GM19035 (cell line): ENCODE measurements at regions not wholly inside any gene's neighbourhood (a gene's known extent, or its start where the extent isn't known, plus 50 kb on each side); places are given as distances from the start of the nearest gene placed in this dataset.
"Not testable (repeated sequence)": the region's sequence is repeated elsewhere in the genome, so short reads cannot be mapped to it uniquely, and the experiment has no call there.

Source experiments
- ATAC-seq: cut with Tn5 transposase; IDR thresholded peaks from one replicate; pipeline ENCODE4 v1.9.1; 2021; ENCODE audit not compliant: unreplicated experiment

DNA sequence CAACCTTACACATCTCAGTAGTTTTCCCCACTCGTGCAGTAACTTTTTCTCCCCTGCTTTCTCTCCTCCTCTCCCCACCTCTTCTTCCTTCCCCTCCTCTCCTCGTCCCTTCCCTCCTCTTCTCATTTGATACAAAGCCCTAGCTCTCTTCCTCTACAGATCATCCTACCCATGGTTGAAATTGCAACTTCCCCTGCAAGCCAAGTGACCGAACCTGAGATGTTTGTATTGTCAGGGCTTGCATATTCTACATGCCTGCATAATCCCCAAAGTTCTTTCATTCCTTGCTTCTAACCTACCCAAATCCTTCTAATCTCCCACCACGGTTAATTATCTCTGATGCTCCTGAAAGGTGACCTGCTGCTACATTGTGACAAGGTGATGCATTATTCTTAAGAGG is 408.6 kb upstream of the AMELY start:
- ATAC-seq: not testable (repeated sequence)

DNA sequence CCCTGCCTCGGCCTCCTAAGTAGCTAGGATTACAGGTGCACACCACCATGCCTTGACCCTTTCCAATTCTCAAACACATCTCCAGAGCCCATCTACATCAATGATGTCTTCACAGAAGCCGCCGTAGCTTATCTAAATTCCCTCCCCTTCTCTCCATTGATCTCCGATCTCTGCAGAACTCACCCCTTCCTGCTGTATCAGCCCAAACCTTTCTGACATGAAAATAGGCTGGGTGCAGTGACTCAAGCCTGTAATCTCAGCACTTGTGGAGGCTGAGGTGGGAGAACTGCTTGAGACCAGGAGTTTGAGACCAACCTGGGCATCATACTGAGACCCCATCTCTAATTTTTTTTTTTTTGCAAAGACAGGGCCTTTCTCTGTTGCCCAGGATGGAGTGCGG is 406.6 kb upstream of the AMELY start:
- no peak for ATAC-seq

DNA sequence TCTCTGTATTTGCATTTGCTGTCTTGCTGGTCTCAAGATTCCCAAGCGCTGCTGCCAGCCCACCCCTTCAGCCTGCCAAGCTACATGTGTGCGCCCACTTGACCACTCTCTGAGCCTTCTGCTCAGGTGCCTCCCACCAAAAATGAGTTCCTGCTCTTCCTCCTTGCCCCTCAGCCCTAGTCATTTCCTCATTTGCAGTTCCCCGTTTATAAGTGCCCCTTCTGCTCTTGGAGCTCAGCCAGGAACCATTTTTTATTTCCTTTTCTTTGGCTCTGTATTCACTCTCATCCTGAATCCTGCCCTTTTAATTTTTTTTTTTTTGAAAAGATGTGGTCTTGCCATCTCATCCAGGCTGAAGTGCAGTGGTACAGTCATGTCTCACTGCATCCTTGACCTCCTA is 406.0 kb upstream of the AMELY start:
- no peak for ATAC-seq

DNA sequence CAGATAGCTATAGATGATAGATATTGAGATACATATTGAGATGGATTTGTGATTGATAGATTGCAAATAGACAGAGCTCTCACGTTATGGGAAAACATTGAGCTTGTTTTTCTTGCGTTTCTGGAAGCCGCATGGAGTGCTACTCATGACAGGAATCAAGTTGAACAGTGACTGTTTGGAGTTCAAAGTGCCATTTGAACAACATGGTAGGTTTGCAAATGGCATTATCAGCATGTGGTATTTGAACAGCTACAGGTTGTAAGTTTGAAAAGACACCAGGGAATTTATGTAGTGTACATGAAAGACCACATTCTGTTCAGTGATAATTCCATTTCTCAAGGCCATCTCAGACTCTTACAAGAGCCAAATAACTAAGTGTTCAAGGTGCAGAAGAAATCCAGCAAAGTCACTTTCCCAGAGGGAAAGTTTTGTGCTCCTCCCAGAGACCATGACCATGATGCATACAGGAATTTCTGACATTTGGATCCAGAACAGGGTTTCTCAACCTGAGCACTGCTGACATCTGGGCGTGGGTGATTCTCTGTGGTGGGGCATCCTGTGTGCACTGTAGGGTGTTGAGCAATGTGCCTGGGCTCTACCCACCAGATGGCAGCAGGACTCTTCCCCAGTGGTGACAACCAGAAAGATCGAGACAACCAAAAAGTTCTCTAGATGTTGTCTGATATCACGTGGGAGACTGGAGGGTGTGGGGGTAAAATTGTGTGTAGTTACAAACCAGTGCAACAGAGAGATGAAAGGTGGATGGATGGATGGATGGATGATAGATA is 399.1 kb upstream of the AMELY start:
- no peak for ATAC-seq

DNA sequence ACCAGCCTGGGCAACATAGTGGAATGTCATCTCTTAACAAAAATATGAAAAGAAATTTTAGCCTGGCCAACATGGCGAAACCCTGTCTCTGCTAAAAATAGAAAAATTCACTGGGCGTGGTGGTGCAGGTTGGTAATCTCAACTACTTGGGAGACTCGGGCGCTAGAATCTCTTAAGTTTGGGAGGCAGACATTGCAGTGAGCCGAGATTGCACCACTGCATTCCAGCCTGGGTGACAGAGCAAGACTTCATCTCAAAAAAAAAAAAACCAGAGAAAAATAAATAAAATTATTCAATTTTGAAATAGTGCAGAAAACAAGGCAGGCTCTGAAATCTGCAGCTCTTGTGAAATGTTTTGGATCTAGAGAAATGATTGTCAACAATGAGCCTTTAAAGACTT is 397.3 kb upstream of the AMELY start:
- no peak for ATAC-seq

DNA sequence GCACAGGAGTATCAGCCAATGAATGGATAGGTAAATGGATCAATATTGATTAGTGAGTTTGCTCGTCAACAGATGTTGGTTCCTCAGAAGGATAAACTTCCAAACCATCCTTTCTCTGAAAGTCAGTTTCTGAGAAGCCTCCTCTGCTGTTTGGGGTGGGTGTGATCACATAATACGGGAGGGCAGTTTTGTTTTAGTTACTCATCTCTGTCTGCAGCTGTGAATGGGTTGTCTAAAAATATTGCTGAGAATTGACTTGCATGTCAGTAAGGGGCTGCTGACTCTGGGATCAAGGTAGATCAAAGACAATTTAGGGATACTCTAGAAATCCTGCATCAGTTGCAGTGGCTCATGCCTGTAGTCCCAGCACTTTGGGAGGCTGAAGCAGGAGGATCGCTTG is 390.8 kb upstream of the AMELY start:
- ATAC-seq: no peak

DNA sequence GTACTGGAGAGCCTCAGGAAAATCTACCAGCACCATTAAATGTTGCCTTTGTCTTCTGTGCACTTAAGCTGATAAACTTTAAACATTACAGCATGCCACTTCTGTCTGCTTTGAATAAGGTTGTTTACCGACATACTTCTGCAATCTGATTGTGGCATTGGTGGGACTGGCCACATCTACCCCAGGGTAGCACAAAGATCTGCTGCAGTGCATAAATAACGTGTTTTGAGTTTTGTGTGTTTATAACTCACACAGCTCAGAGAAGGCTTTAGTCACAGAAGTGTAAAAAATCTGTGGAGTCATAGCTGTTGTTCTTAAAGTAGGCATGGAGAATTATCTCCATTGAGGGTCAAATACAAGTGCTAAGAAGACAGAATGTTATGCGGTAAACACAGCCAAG is 388.4 kb upstream of the AMELY start:
- no peak for ATAC-seq

DNA sequence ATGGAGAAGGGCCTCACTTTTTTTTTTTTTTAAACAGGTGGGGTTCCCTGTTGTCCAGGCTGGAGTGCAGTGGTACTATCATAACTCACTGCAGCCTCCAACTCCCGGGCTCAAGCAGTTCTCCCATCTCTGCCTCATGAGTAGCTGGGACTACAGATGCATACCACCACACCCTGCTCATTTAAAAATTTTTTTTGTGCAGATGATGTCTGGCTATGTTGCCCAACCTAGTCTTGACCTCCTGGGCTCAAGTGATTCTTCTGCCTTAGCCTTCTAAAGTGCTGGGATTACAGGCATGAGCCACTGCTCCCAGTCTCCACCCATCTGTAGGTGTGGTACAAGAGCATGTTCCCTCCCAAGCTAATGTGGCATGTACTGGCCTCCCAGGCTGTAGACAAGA is 380.6 kb upstream of the AMELY start:
- ATAC-seq: no peak

DNA sequence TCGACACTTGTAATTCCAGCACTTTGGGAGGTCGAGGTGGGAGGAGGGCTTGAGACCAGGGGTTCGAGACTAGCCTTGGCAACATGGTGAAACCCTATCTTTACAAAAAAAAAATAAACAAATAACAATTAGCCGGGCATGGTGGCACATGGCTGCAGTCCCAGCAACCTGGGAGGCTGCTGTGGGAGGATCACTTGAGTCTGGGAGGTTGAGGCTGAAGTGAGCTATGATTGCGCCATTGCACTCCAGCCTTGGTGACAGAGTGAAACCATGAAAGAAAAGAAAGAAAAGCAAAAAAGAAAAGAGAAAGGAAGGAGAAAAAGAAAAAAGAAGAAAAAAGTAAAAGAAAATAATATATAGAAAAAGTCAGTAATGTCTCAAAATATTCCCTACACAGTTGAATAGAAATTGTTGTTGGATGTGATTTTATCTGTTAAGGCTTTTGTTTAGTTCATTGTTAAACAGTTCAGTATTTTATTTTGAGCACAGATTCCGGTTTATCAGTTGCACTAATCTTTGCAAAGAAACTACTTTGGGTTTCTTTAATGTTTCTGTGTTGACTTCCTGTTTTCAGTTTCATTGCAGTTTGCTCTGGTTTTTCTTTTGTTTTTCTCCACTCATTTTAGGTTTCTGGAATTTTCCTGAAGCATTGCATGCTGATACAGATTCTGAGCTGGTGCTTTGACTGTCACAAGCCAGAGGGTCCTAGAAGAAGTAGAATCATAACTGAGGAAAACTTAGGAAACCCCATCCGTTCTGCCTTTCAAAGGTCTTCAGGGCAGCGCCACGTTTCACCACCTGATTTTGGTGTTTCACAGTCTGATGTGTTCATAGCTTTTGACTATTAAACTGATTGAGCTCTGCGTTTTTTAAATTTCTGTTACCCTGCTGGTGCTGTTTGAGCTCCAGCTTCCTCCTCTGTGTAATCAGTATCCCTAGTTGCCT is 378.6 kb upstream of the AMELY start:
- ATAC-seq: peak; percentile 85

DNA sequence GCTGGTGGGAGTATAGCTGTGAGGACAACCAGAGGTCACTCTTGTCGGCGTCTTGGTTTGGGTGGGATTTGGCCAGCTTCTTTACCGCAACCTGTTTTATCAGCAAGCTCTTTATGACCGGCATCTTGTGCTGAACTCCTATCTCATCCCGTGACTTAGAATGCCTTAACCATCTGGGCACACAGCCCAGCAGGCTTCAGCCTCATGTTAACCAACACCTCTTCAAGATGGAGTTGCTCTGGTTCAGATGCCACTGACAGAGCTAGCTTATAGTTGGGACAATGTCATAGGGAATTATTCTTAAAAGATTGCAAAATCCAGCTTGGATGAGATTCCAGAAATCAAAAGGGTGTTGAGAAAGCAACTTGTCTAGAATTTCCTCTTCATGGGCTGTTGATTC is 377.1 kb upstream of the AMELY start:
- ATAC-seq: no peak

DNA sequence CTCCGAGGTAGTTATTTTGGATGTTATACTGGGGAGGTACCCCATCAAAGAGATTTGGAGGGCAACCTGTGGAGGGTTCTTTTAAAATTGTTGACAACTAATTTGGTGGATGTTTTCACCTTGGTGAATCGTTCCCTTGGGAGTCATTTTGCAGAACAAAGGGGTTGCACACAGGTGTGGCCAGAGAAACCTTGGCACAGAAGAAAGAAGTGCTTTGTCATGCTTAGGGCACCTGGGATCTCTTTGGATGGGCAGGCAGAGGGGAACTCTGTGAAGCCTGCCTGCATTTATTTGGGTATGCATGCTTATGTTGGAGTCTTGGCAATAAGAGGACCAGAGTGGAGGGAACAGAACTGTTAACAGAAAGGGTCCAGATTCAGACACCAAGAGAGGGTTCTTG is 376.4 kb upstream of the AMELY start:
- not testable (repeated sequence) for ATAC-seq

DNA sequence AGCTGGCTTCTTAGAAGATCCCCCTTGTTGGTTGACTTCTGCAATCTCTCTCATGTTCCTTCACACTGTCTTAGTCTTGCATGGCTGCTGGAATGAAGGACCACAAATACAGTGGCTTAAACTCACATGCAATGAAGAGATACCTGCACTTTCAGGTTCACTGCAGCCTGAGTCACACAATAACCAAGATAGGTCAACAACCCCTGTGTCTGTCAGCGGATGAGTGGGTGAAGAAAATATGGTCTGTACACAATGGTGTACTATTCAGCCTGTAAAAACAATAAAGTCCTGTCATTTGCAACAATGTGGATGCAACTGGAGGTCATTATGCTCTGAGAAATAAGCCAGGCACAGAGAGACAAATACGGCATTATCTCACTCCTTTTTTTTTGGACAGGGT is 373.8 kb upstream of the AMELY start:
- ATAC-seq: no peak

DNA sequence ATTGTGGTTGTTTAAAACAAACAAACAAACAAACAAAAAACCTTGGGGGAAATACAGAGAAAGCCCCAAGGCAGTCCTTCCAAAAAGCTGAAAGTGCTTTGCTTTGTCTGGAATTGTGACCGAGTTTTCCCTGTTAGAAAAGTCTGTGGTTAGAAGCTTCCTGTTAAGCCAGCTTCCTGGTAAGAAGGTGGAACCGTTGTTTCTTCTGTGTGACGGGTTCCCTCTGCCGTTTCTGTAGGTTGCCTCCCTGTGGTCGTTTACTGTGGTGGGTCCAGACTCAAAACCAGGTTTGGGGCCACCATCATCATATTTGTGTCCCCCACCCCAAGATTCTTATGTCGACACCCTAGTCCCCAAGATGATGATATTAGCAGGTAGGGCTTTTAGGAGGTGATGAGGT is 371.4 kb upstream of the AMELY start:
- no peak for ATAC-seq

DNA sequence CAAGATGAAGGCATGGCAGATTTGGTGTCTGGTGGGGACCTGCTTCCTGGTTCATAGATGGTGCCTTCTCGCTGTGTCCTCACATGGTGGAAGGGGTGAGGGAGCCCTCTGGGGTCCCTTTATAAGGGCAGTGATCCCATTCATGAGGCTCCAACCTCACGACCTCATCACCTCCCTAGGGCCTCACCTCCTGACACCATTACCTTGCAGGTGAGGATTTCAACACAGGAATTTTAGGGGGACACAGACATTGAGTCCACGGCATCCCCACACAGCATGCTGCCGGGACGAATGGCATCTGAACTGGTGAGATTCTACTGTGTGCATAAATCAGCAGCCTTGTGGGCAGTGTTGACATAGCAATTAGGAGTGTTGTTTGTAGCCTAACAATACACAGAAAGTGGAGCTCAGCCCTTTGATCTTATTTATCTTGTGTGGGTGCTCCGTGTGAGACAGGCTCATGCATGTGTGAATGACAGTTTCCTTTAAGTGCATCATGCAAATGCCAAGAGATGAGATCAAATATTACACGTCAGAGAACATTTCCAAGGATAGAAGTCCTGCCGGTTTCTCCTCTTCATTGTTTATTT is 368.7 kb upstream of the AMELY start:
- ATAC-seq: not testable (repeated sequence)

DNA sequence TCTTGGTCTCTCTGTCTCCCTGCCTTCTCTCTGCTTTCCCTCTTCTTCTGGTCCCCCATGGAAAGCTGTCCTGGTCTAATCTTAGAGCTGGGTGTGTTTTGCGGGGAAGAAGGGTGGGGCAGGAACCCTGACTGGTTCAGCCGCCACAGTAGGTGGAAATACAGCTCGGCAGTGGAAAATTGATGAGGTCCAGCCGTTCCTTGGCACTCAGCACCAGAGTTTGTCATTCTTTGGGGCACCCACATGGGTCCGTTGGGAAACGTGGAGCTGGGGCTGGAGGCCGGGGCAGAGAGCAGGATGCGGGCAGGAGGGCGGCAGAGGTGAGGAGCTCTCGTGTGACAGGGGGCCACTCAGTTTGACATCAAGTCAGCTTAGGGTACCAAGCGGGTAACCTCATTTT is 364.2 kb upstream of the AMELY start:
- ATAC-seq: no peak

DNA sequence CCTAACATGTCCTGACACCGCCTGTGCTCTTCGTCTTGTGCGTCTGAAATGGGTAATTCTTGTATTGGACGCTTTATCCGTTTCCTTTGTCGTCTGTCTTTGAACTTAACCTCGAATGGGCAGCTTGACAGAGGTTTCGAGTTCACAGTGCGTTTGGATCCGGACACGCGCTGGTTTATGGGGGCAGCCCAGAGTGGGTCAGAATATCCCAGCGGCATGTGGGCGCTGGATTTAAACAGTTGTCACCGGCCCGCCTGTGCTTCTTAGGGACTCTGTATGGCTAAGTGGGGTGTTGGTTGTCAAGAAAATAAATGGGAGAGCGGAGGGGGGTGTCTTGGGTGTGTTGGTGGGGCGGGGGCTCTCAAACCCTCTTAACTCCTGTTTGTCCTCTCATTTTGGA is 363.5 kb upstream of the AMELY start:
- ATAC-seq: no peak

DNA sequence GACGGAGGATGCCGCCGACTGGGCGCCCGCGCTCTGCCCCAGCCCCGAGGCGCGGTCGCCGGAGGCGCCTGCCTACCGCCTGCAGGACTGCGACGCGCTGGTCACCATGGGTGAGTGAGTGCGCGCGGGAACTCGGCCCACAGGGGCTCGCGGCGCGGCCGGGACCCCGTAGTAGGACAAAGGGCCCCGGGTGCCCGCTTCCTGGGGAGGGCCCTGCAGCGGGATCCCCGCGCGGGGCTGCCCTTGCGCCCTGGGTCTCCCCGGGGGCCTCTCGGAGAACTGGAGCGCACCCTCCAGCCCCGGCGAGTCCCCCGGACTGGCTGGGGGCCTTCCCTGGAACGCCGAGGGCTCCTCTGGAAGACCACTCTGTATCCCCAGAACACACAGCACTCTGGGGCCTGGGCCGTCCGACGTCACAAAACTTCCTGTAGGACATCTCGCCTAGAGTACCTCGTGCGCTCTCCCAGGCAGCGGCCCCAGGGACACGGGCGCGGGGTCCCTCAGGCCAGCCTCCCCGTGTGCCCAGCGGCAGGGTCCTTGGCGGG is 362.9 kb upstream of the AMELY start:
- ATAC-seq: peak; percentile 23

DNA sequence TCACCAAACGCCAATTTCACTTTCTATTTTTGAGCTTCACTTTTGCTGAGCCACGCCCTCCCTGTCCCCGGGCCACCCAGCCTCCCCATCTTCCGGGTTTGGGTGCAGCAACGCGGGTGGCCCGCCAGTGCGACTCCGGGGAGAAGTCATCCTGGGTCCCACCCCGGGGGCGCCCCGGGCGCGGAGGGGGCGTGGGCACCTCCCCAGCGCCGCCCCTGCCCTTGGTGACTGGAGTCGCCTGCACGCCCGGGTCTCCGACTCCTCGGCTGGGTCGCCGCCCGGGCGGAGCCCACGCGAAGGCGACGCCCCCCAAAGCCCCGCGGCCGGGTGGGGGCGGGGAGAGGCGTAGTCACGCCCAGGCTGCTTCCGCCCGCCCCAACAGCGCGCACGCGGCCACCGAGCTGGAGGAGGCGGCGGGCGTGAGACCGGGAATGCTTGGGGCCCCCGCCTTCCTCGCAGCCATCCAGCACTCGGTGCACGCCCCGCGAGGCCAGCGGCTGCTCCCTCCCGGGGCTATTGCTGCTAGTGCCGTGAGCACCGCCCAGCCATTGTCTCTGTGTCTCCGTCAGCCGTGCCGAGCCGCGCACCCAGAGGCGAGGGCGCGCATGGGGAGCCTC is 362.1 kb upstream of the AMELY start:
- ATAC-seq: peak; percentile 75

DNA sequence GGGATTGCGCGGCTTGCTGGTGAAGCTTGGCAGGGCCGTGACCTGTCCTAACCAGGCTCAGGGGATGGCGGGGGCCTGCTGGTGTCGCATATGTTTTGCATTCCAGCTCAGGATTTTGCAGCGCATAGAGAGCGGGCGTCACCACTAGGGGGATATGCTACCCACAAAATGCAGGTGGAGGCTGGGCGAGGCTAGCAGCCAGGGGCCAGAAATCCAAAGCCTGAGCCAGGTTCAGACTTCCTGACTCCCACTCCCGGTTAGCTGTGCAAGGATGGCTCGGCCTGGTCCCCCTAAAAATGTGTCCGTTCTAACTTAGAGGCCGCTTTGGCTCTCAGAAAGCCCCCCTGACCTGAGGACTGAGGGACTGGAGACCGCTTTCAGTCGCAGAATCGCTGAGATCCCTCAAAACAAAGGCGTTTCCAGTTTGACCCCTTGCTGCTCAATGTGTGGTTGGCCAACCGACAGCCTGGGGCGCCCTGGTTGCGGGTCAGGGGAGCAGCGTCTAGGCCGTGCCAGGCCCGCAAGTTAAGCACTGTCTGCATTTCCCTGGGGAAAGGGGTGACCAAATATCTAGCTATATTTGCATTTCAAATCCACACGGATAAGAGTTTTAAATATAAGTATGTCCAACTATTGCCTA is 361.1 kb upstream of the AMELY start:
- peak; percentile 31 for ATAC-seq

DNA sequence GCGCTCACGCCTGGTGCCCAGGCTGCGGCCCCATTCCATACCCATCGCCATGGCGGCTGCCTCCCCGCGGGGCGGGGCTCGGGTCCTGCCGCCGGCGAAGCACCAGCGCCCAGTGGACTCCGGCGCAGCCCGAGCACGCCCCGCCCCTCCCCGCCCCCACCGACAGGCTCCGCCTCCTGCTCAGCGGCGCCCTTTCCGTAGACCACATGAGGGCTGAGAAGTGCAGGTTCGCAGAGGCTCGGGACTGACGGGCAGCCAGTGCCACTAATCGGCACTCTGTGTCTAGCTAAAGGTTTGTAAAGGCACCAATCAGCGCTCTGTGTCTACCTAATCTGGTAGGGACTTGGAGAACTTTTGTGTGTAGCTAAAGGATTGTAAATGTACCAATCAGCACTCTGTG is 352.2 kb upstream of the AMELY start:
- no peak for ATAC-seq

DNA sequence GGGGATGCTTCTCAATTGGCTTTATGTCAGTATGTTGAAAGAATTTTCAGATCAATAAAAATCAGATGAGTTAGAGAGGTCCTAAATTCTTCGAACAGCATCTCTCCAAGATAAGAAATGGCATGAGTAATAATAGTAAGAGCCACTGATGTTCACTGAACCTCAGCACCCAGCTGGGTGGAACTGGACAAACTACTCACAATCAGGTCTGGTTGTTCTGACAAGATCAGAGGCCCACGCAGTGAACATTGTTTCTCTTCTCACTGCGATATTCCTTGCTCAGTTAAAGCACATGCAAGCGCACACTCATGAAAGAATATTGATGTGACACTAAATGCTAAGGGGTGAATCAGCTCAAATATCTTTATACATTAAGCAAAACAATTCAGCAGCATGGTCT is 351.0 kb upstream of the AMELY start:
- ATAC-seq: no peak
